K562 (cell line): ENCODE measurements at regions not wholly inside any gene's neighbourhood (a gene's known extent, or its start where the extent isn't known, plus 50 kb on each side); places are given as distances from the start of the nearest gene placed in this dataset.

Source experiments
- ATAC-seq: fragments of 200-7000 bp; cut with Tn5 transposase; 3 replicates; pipeline ENCODE4 v1.9.1; 2020; ENCODE audit warnings: moderate library complexity
- BruUV-seq: library from RNA; stranded (reverse); fragments of 400-500 nt; replicated peaks from 2 replicates; lab custom pipeline; 2021; lab: Mats Ljungman, UMichigan
- CTCF ChIA-PET: fragments of 300-600 bp; formaldehyde crosslinking; extraction: SDS; loops from one replicate; lab custom pipeline; 2021; ENCODE audit warnings: low intra/inter-chr PET ratio; lab: Yijun Ruan, JAX
- POLR2A ChIA-PET: fragments of 300-600, 350-650 bp; sonication (Branson Sonifier 250); formaldehyde crosslinking; extraction: SDS; loops from one replicate; lab custom pipeline; 2021; ENCODE audit warnings: antibody characterized with exemption, inconsistent platforms; lab: Yijun Ruan, JAX
- DNase-seq, 4 experiments: peaks; one replicate each; pipeline versions ENCODE4 v3.0.0 to v3.0.0-alpha.2; 2011 to 2018; ENCODE audit warnings: low spot score in 3 of 4, mixed read lengths in 3 of 4; ENCODE audit errors: extremely low read depth in 1 of 4
- FAIRE-seq: peaks from 2 replicates; lab custom pipeline; 2011; peaks lifted over from hg19 to GRCh38; lab: Jason Lieb, UNC
- H2AFZ ChIP-seq: 2 replicates; pipeline ENCODE4 v1.6.0; 2011; ENCODE audit warnings: low read depth, low read length, control low read depth, inconsistent platforms
- H3K27ac ChIP-seq: fragments of 200-600 bp; 3 replicates; pipeline ENCODE4 v1.8.0; 2011; ENCODE audit warnings: low read depth, mild to moderate bottlenecking, control low read depth, inconsistent platforms, low read length, moderate library complexity, mixed read lengths; ENCODE audit errors: extremely low read depth
- H3K27me3 ChIP-seq, 2 experiments: fragments of 300-600 bp in 1 of 2; 2 replicates in 1 of 2; 3 replicates in 1 of 2; pipeline versions ENCODE4 v1.6.0 to v1.8.0; 2011; ENCODE audit warnings: inconsistent platforms in 2 of 2, low read length in 2 of 2, mild to moderate bottlenecking in 1 of 2, mixed read lengths in 1 of 2, moderate library complexity in 1 of 2; ENCODE audit not compliant: control insufficient read depth in 2 of 2, insufficient read depth in 2 of 2
- H3K36me3 ChIP-seq: fragments of 300-600 bp; 3 replicates; pipeline ENCODE4 v1.8.0; 2011; ENCODE audit warnings: mild to moderate bottlenecking, low read length, inconsistent platforms; ENCODE audit not compliant: control insufficient read depth, insufficient read depth
- H3K4me1 ChIP-seq, 2 experiments: fragments of 200-600 bp in 1 of 2; replicated peaks in 1 of 2; 2 replicates in 1 of 2; 3 replicates in 1 of 2; pipeline versions ENCODE4 v1.5.1 to v1.8.0; 2011; ENCODE audit warnings: inconsistent platforms in 2 of 2, low read length in 2 of 2, mild to moderate bottlenecking in 1 of 2, mixed read lengths in 1 of 2, moderate library complexity in 1 of 2; ENCODE audit not compliant: control insufficient read depth in 2 of 2, insufficient read depth in 2 of 2
- H3K4me2 ChIP-seq: 2 replicates; pipeline ENCODE4 v1.6.1; 2011; ENCODE audit warnings: low read length, control low read depth, inconsistent platforms, mixed read lengths; ENCODE audit not compliant: insufficient read depth
- H3K4me3 ChIP-seq: fragments of 200-600 bp; sonication (generic), shearing (Covaris generic); 2 replicates; pipeline ENCODE4 v1.5.1; 2016; ENCODE audit warnings: control low read depth, inconsistent platforms
- H3K79me2 ChIP-seq: fragments of 200-600 bp; 3 replicates; pipeline ENCODE4 v1.8.0; 2011; ENCODE audit warnings: low read length, inconsistent platforms; ENCODE audit not compliant: control insufficient read depth, insufficient read depth
- H3K9ac ChIP-seq, 2 experiments: 2 replicates each; pipeline versions ENCODE4 v1.6.0 to v1.6.1; 2011; ENCODE audit warnings: low read depth in 2 of 2, low read length in 2 of 2, control low read depth in 1 of 2, inconsistent platforms in 1 of 2, mild to moderate bottlenecking in 1 of 2, mixed read lengths in 1 of 2; ENCODE audit not compliant: insufficient read depth in 1 of 2
- H3K9me1 ChIP-seq: one replicate; pipeline ENCODE4 v1.6.0; 2011; ENCODE audit warnings: inconsistent platforms, mild to moderate bottlenecking, low read length, moderate library complexity; ENCODE audit not compliant: control insufficient read depth, insufficient read depth
- H3K9me3 ChIP-seq: replicated peaks from 2 replicates; pipeline ENCODE4 v1.5.1; 2011; ENCODE audit warnings: low read depth, low read length, inconsistent platforms; ENCODE audit not compliant: control insufficient read depth, insufficient read depth
- H4K20me1 ChIP-seq: replicated peaks from 2 replicates; pipeline ENCODE4 v1.6.1; 2011; ENCODE audit warnings: low read length, inconsistent platforms, mixed read lengths; ENCODE audit not compliant: control insufficient read depth, insufficient read depth
- ETV6 ChIP-seq, 3 experiments: fragments of 150-350 bp in 1 of 3; sonication (generic) in 1 of 3; formaldehyde crosslinking in 1 of 3; IDR thresholded peaks; 2 replicates each; pipeline versions ENCODE4 v1.6.1 to v1.8.0; 2014 to 2022; ENCODE audit warnings: borderline replicate concordance in 2 of 3, low read depth in 2 of 3, antibody characterized with exemption in 1 of 3, low read length in 1 of 3, mild to moderate bottlenecking in 1 of 3, missing genetic modification reagents in 1 of 3
- GTF2E2 ChIP-seq: fragments of 200-800 bp; sonication (Bioruptor generic); IDR thresholded peaks from 2 replicates; pipeline ENCODE4 v1.6.1; 2016; ENCODE audit warnings: missing genetic modification characterization, missing compliant biosample characterization
- HOMEZ ChIP-seq: fragments of 250-450 bp; sonication (Bioruptor Pico); IDR thresholded peaks from 2 replicates; pipeline ENCODE4 v1.4.0; 2020; ENCODE audit warnings: mild to moderate bottlenecking, moderate library complexity
- PRDM10 ChIP-seq: fragments of 450-650 bp; IDR thresholded peaks from 2 replicates; pipeline ENCODE4 v1.6.1; 2018; ENCODE audit not compliant: partially characterized antibody
- RBM14 ChIP-seq: fragments of 200-400 bp; formaldehyde crosslinking; IDR thresholded peaks from 2 replicates; pipeline ENCODE4 v1.6.1; 2018; ENCODE audit warnings: low read depth, mild to moderate bottlenecking, low read length, moderate library complexity, borderline replicate concordance; ENCODE audit not compliant: insufficient read depth
- SIN3B ChIP-seq: fragments of 450-650 bp; IDR thresholded peaks from 2 replicates; pipeline ENCODE4 v1.6.1; 2017; ENCODE audit warnings: low read depth, mild to moderate bottlenecking, moderate library complexity
- ZBTB43 ChIP-seq: sonication (generic); formaldehyde crosslinking; IDR thresholded peaks from 2 replicates; pipeline ENCODE4 v1.8.0; 2023; ENCODE audit warnings: mild to moderate bottlenecking, missing genetic modification reagents
- ZKSCAN3 ChIP-seq: fragments of 250-450 bp; sonication (Bioruptor Pico); IDR thresholded peaks from 2 replicates; pipeline ENCODE4 v1.4.0; 2020
- ZNF197 ChIP-seq: fragments of 200-800 bp; sonication (Bioruptor generic); IDR thresholded peaks from 2 replicates; pipeline ENCODE4 v1.6.1; 2016; ENCODE audit warnings: low read depth, missing genetic modification characterization, missing compliant biosample characterization
- ZNF354B ChIP-seq: fragments of 250-450 bp; sonication (Bioruptor Pico); IDR thresholded peaks from 2 replicates; pipeline ENCODE4 v1.4.0; 2020
- ZNF668 ChIP-seq: fragments of 250-450 bp; sonication (Bioruptor Pico); IDR thresholded peaks from 2 replicates; pipeline ENCODE4 v1.8.0; 2022; ENCODE audit warnings: mild to moderate bottlenecking, inconsistent platforms
- WGBS: fragments of 100-300 bp; shearing (Covaris generic); methylation state at CpG from one replicate; pipeline ENCODE4 v1.1.6; 2016; ENCODE audit warnings: low coverage, mixed read lengths; ENCODE audit not compliant: insufficient coverage; ENCODE audit errors: missing lambda C conversion rate; 5-methylcytosine and 5-hydroxymethylcytosine counted together
- in situ Hi-C: fragments of 300-500 bp; cut with MboI; formaldehyde crosslinking; loops from 4 replicates; pipeline ENCODE4 v1.15.0; 2018; ENCODE audit warnings: inconsistent platforms, mixed read lengths
- intact Hi-C: fragments of 100-400 bp; cut with micrococcal nuclease; formaldehyde crosslinking; loops from 2 replicates; pipeline ENCODE4 v1.14.2; 2022

- ChIA-PET CTCF (no interaction called here), POLR2A (no interaction called here)
- ATAC-seq (no peak), DNase-seq (no peak), FAIRE-seq (no peak)
- in situ Hi-C loops: no loop called here
- Histone ChIP-seq H4K20me1 (peaks cover 5% of the 10 kb centered on the region; the same call in 1 of the 2 replicates), H2AFZ (no peak overlapping the region), H3K9ac (no peak overlapping the region), H3K36me3 (no peaks in the 10 kb centered on the region), H3K4me2 (no peak overlapping the region), H3K27me3 (peaks cover 4 to 34% of the 10 kb centered on the region in 2 experiments; a peak in 4 of 5 replicates), H3K9me1 (no peaks in the 10 kb centered on the region), H3K27ac (no peak overlapping the region), H3K79me2 (no peaks in the 10 kb centered on the region), H3K4me1 (no peaks in the 10 kb centered on the region), H3K9me3 (no peaks in the 10 kb centered on the region), H3K4me3 (no peak overlapping the region)
- TF ChIP-seq ZNF354B (CRISPR knock-in tag) (no peak), ETV6 (IDR thresholded peaks at IDR 0.05; ENCODE audit: borderline replicate concordance in 1 of 2, low read depth in 2 of 2, low read length in 1 of 2) (no peak), ETV6 (CRISPR knock-in tag; IDR thresholded peaks at IDR 0.05; ENCODE audit: borderline replicate concordance) (no peak), SIN3B (no peak), ZKSCAN3 (CRISPR knock-in tag) (no peak), ZNF668 (CRISPR knock-in tag) (no peak), HOMEZ (CRISPR knock-in tag) (no peak), PRDM10 (no peak), RBM14 (no peak), ZNF197 (no peak), GTF2E2 (tag) (no peak), ZBTB43 (CRISPR knock-in tag) (no peak)
- no TSS peak for BruUV-seq
- intact Hi-C loops: no loop called here
- WGBS: 0% methylated on average over 9 of the region's 9 CpGs
Measured at GRCh38 chr5:171585981-171586380, 166.5 kb downstream of the FGF18 start.
